Suppressor macrophage treated with lipopolysaccharide for 1 hour (primary cell): ENCODE measurements at regions not wholly inside any gene's neighbourhood (a gene's known extent, or its start where the extent isn't known, plus 50 kb on each side); places are given as distances from the start of the nearest gene placed in this dataset.

Experiments
- DNase-seq, 3 donors: peaks; one replicate each; pipeline ENCODE4 v3.0.0-alpha.2; 2020 to 2022

GRCh38 chr3:176969066-176969465 lies 228.2 kb downstream of the TBL1XR1 start:
- DNase-seq: peak; percentile 27 to 69 (median 59)

DNA sequence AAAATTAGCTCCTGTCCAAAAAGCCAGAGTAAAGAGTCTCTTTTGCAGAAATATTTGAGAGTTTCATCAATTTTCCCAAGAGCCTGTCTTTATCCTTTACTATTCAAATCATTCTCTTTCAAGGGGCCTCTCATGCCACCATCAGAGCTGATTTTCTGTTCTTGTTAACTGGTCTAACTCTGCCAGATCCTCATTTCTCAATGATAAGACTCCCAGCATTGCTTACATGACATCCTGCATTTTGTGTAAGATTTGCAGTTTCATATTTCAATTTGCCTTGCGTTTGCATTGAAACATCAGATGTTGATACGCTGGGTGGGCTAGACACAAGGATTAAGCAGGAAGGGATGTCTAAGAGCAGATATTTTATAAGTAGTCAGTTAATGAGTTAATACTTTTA lies 228.7 kb downstream of the TBL1XR1 start:
- DNase-seq: no peak

DNA sequence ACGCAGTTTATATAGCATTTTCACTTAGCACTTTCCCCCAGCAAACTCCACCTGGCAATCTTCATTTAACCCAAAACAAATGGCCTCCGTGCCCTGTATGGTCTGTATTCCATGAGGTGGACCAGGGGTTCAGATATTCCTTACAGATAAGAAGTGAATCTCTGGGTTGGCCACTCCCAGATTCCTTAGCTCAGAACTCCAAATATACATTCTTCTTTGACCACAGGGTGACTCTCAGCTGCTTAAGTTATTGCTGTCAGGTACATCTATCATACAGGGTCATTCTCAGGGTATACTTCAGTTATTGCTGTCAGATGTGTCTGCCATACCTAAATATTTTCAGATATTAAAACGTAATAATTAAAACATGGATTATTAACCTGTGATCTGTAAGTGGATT lies 229.8 kb downstream of the TBL1XR1 start:
- no peak for DNase-seq

- peak; percentile 66 to 79 (median 74) for DNase-seq
These were observed 232.6 kb downstream of the TBL1XR1 start for GRCh38 chr3:176964661-176965060.

DNA sequence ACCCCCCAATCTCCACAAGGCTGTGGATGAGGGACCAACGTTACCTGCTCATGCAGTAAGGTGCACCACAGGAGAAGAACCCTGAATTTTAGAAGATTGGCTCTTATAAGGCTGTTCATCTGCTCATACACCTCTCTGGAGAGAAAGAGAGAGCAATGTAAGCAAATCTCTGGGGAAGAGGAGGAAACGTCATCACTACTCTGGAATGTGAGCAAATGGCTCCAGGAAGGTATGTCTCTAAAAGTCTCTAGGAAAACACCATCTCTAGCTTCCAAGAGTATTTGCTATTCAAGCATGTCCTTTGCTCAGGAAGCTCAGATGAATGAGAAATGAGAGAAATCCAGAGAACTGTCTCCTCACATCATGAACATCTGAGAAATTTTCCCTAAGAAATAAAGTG lies 235.4 kb downstream of the TBL1XR1 start:
- DNase-seq: no peak

DNA sequence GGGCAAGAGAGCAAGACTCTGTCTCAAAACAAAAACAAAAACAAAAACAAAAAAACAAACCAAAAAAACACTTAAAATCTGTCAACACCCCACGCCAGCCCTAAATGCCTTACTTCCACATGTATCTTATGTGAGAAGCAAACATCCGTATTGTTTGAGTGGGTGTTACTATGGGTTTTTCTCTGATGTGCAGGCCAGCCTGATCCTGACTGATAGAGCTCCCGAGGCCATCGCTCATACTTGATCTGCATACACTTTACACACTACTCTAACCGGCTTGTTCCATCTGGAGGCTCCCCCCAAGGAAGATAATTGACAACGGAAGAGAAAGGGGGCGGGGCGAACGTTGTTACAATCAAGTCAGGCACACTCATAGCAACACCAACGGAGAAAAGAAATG lies 237.4 kb downstream of the TBL1XR1 start:
- DNase-seq: no peak

DNA sequence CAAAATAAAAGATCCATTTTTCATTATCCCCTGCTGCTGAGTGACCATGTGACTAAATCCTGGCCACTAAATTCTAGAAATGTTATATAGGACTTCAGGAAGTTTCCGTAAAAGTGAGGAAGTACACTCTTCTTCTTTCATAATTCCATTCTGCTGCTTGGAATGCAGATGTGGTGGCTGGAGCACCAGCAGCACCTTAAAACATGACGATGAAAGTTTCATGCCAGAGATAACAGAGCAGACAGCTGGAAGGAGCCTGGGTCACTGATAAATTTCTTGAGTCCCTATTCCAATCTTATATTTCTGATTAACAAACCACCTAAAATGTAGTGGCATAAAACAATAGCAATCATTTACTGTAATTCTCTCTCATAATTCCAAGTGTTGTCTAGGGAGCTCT lies 238.7 kb downstream of the TBL1XR1 start:
- DNase-seq: no peak

- no peak for DNase-seq
These were observed 242.8 kb downstream of the TBL1XR1 start for GRCh38 chr3:176954517-176954916.

GRCh38 chr3:176953106-176954060 lies 243.9 kb downstream of the TBL1XR1 start:
- DNase-seq: no peak

GRCh38 chr3:176951586-176952292 lies 245.5 kb downstream of the TBL1XR1 start:
- DNase-seq: no peak

DNA sequence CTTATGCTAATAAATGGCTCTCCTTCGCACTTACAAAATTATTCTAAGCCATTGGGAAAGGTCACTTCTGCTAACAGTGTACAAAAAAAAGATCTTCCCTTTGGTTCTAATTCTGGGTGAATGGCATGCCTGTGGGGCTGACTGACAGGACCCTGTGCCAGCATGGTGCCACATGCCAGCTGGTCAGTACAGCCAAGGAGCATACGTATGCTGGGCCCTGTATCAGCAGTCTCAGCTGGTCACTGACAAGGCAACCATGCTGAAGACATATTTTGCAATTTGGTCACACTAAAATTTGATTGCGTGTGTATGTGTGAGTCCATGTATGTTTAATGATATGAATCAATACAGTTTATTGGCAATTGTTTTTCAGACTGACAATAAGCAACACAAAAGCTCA lies 246.1 kb downstream of the TBL1XR1 start:
- no peak for DNase-seq

DNA sequence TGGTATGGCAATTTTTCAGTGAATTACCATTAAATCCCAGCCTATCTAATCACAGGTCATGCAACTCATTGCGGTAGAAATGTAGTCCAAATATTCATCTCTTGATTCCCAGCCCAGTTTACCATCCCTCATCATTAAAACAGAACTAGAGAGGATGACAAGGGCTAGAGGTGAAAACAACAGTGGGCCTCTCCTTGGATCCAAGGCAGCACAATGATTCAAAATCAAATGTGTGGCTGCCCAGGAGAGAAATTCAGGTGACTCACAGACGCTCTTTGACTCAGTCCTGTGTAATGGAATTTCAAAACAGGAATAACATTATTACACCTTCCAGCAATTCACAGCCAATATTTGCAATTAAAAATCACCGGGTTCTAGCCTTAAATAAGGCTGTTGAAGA lies 246.5 kb downstream of the TBL1XR1 start:
- DNase-seq: no peak

GRCh38 chr3:176948151-176948550 lies 249.1 kb downstream of the TBL1XR1 start:
- DNase-seq: no peak

DNA sequence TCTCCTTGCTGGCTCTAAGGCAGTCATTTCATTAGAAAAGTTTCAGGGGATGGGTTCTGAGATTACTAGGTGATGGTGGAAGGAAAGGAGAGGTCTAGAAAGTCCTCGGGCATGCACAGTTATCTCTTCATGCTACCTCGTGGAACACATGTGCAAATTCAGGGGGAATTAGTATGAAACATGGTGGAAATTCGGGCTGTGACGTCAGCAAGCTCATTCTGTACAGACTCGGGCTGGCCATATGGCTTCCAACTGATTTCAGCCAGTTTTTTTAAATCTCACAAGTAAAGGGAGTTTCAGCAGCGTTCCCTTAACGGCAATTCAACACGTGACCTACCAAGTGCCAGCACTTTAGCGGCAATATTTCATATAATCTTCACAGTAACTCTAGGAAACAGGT lies 251.1 kb downstream of the TBL1XR1 start:
- no peak for DNase-seq

GRCh38 chr3:176942305-176942704 lies 255.0 kb downstream of the TBL1XR1 start:
- no peak for DNase-seq

GRCh38 chr3:176941689-176942088 lies 255.6 kb downstream of the TBL1XR1 start:
- no peak for DNase-seq

GRCh38 chr3:176939022-176939817 lies 258.1 kb downstream of the TBL1XR1 start:
- peak; percentile 65 to 78 (median 70) for DNase-seq

DNA sequence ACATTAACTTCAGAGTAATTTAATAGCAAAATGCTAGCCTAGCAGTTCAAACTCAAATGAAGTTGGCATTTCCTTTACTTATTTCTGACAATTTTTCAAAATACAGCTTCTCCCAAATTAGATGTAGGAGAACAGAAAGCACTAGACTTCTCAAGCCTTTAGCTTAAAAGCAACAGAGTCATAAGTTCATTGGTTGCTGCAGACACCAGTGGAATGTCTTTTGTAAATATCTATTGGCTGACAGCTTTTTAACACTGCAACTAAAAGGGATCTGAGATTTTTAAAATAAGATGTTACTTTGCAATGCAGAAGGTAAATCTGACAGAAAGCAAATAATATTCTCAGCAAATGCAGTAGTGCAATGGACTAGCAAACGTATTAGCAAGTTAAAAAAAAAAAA lies 259.3 kb downstream of the TBL1XR1 start:
- DNase-seq: no peak

DNA sequence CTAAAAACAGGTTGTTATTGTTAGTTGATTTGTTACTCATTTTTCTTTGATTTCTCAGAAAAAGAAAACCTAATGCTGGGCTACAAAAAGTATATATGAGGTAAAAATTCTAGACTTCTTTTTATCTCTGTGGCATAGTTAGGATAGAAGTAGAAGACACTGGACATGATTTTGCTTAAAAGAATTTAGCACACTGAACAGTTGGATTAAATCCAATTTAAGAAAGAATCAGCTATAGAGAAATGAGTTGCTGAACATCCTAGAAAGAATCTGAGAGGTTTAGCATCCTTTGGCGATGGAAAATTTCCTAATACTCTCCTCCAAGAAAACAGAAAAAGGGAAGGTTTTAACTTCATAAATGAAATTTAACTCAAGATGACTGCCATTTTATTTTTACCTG lies 259.7 kb downstream of the TBL1XR1 start:
- DNase-seq: no peak

DNA sequence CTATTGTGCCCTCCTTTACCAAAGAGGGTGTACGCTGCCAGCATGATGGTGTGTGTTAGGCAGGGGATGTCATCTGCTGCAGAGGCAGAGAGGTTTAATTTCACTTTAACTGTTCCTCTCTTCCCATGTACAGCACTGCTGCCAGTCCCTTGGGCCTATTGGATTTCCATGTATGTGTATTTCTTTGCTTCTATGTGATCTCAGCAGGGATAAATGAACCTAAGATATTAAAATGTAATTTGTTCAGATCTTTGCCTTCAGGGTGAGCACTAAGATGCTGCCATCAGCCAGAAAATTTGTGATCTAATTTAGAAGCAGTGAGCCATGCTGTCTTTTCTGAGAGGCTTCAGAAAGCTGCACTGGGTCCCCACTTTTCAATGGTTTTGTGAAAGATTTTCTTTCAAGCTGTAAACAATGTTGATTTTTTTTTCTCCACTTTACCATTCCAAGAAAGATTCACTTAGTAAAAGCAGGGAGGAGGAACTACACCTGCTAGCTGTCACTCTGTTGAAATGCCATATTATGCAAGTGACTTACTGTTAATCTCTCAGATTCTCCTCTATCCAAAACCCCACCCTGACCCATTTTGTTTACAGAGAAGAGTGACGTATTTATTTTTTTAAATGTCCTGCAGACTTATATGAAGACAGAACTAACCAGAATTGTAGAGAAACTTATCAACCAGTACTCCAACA lies 261.9 kb downstream of the TBL1XR1 start:
- DNase-seq: no peak

- DNase-seq: no peak
These were observed 262.6 kb downstream of the TBL1XR1 start for GRCh38 chr3:176934698-176935097.

DNA sequence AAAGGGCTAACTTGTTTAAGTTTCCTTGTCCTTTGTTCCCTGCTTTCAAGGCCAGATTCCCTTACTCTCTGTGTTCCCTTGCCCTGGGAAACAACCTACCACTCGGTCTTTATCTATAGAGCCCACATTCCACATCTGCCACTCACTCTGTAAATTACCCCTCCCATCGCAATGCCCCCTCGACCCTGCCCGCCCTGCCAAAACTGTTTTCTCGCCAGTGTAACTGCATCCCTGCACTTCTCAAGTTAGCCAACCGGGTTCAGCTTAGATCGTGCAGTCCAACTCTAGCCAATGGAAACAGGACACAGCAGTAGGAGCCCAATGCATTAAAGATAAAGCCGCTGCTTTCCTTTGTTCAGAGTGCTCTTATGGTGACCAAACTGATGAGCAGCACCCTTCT lies 263.6 kb downstream of the TBL1XR1 start:
- DNase-seq: no peak

DNA sequence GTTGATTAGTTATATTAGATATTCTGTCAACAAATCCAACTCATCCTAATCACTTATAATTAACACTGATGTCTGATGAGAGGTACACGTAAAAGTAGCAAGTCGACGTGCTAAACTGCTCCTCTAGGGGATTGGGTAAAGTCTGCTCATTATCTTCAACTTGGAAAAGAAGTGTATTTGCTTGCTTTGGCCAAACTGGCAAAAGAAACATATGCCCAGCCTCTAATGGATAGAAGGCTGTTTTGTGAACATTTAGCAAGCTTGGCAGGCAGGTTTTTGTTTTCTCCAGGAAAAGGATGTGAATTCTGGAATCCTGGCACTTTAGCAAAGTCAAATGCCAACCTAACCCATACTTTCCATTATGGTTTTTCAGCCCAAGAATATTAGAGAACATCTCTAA lies 264.8 kb downstream of the TBL1XR1 start:
- DNase-seq: no peak
